Hepatocyte (in vitro differentiated cells): ENCODE measurements at regions not wholly inside any gene's neighbourhood (a gene's known extent, or its start where the extent isn't known, plus 50 kb on each side); places are given as distances from the start of the nearest gene placed in this dataset.

ENCODE experiments used
- DNase-seq: peaks from one replicate; pipeline ENCODE4 v3.0.0-alpha.2; 2016; ENCODE audit warnings: low spot score
- H2AFZ ChIP-seq: fragments of 200-600 bp; sonication (generic); 2 replicates; pipeline ENCODE4 v1.6.0; 2016; ENCODE audit warnings: antibody characterized with exemption, mild to moderate bottlenecking
- H3K27ac ChIP-seq: fragments of 200-600 bp; sonication (generic); 2 replicates; pipeline ENCODE4 v1.5.1; 2016; ENCODE audit warnings: mild to moderate bottlenecking
- H3K27me3 ChIP-seq: fragments of 200-600 bp; sonication (generic); 2 replicates; pipeline ENCODE4 v1.6.1; 2016
- H3K36me3 ChIP-seq: fragments of 200-600 bp; sonication (generic); replicated peaks from 2 replicates; pipeline ENCODE4 v1.5.1; 2016; ENCODE audit warnings: low read depth; ENCODE audit not compliant: insufficient read depth
- H3K4me1 ChIP-seq: fragments of 200-600 bp; sonication (generic); 2 replicates; pipeline ENCODE4 v1.5.1; 2016; ENCODE audit warnings: mild to moderate bottlenecking, moderate library complexity; ENCODE audit not compliant: insufficient read depth
- H3K4me2 ChIP-seq: fragments of 200-600 bp; sonication (generic); 2 replicates; pipeline ENCODE4 v1.6.0; 2016
- H3K4me3 ChIP-seq: fragments of 200-600 bp; sonication (generic); 2 replicates; pipeline ENCODE4 v1.5.1; 2016; ENCODE audit warnings: mild to moderate bottlenecking
- H3K79me2 ChIP-seq: fragments of 200-600 bp; sonication (generic); 2 replicates; pipeline ENCODE4 v1.6.0; 2017; ENCODE audit warnings: mild to moderate bottlenecking
- H3K9me2 ChIP-seq: fragments of 200-600 bp; sonication (generic); replicated peaks from 2 replicates; pipeline ENCODE4 v1.6.0; 2017; ENCODE audit warnings: mild to moderate bottlenecking; ENCODE audit not compliant: insufficient read depth
- H3K9me3 ChIP-seq: fragments of 200-600 bp; sonication (generic); 2 replicates; pipeline ENCODE4 v1.5.1; 2016; ENCODE audit warnings: low read depth, mild to moderate bottlenecking
- H4K20me1 ChIP-seq: fragments of 200-600 bp; sonication (generic); 2 replicates; pipeline ENCODE4 v1.6.0; 2016; ENCODE audit warnings: mild to moderate bottlenecking; ENCODE audit not compliant: insufficient read depth, poor library complexity, severe bottlenecking
- CTCF ChIP-seq: fragments of 200-600 bp; sonication (generic); IDR thresholded peaks from 2 replicates; pipeline ENCODE4 v1.5.1; 2016; ENCODE audit warnings: antibody characterized with exemption, mild to moderate bottlenecking; ENCODE audit not compliant: poor library complexity
- EZH2 ChIP-seq: fragments of 200-600 bp; sonication (generic); IDR thresholded peaks from 2 replicates; pipeline ENCODE4 v1.6.1; 2016; ENCODE audit warnings: antibody characterized with exemption, mild to moderate bottlenecking, borderline replicate concordance
- EZH2phosphoT487 ChIP-seq: fragments of 200-600 bp; sonication (generic); IDR thresholded peaks from one replicate; pipeline ENCODE4 v1.6.1; 2018; ENCODE audit warnings: antibody characterized with exemption, mild to moderate bottlenecking, low read depth, moderate library complexity; ENCODE audit not compliant: unreplicated experiment, severe bottlenecking
- WGBS: methylation state at CpG from one replicate; pipeline ENCODE4 v1.1.6; 2016; ENCODE audit warnings: low lambda C conversion rate; ENCODE audit errors: missing lambda C conversion rate; 5-methylcytosine and 5-hydroxymethylcytosine counted together

DNA sequence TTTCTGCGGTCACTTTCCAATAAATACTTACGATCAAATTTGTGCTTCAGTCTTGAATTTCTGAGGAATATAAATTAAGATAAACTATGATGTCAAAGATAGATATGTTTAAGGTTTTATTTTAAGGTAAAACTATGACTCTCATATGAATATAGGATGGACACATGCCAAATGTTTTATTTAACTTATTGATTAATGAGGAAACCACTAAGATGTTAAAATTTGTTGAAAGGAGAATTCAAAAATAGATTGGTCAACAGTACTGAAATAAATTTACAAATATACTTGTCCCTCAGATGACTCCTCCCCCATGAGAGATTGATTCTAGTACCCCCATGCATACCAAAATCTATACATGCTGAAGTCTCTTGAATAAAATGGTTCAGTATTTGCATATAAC is 319.7 kb upstream of the KCNH8 start:
- H3K9me2 ChIP-seq, result no peaks in the 10 kb centered on the region
- H3K79me2 ChIP-seq, result no peaks in the 10 kb centered on the region
- no peaks in the 10 kb centered on the region for H4K20me1 ChIP-seq
- H3K36me3 ChIP-seq, result no peaks in the 10 kb centered on the region
- DNase-seq, result no peak
- TF ChIP-seq CTCF, result no peak
- no peak for TF ChIP-seq EZH2
- no peak for TF ChIP-seq EZH2phosphoT487
- H2AFZ ChIP-seq, result no peak overlapping the region
- 98% methylated on average over 2 of the region's 2 CpGs for WGBS
- no peaks in the 10 kb centered on the region for H3K9me3 ChIP-seq
- H3K27ac ChIP-seq, result no peak overlapping the region
- H3K27me3 ChIP-seq, result no peaks in the 10 kb centered on the region
- H3K4me1 ChIP-seq, result no peaks in the 10 kb centered on the region
- no peak overlapping the region for H3K4me3 ChIP-seq
- H3K4me2 ChIP-seq, result no peak overlapping the region

GRCh38 chr3:18827664-18828063 is 320.6 kb upstream of the KCNH8 start:
- no peak for DNase-seq
- Histone ChIP-seq H3K9me2 (no peaks in the 10 kb centered on the region), H3K27me3 (no peaks in the 10 kb centered on the region), H3K79me2 (no peaks in the 10 kb centered on the region), H2AFZ (no peak overlapping the region), H3K4me2 (no peak overlapping the region), H4K20me1 (no peaks in the 10 kb centered on the region), H3K36me3 (no peaks in the 10 kb centered on the region), H3K9me3 (no peaks in the 10 kb centered on the region), H3K4me3 (no peak overlapping the region), H3K4me1 (no peaks in the 10 kb centered on the region), H3K27ac (no peak overlapping the region)
- TF ChIP-seq EZH2phosphoT487 (no peak), EZH2 (no peak), CTCF (no peak)
- WGBS, result 81% methylated on average over 3 of the region's 3 CpGs

GRCh38 chr3:18825665-18826064 is 322.6 kb upstream of the KCNH8 start:
- TF ChIP-seq EZH2 (no peak), EZH2phosphoT487 (no peak), CTCF (no peak)
- WGBS, result 90% methylated on average over 2 of the region's 2 CpGs
- Histone ChIP-seq H3K27ac (no peak overlapping the region), H2AFZ (no peak overlapping the region), H3K4me3 (no peak overlapping the region), H3K36me3 (no peaks in the 10 kb centered on the region), H3K4me1 (no peaks in the 10 kb centered on the region), H3K9me2 (no peaks in the 10 kb centered on the region), H3K79me2 (no peaks in the 10 kb centered on the region), H3K27me3 (no peaks in the 10 kb centered on the region), H3K4me2 (no peak overlapping the region), H3K9me3 (no peaks in the 10 kb centered on the region), H4K20me1 (no peaks in the 10 kb centered on the region)
- no peak for DNase-seq

- WGBS, result 94% methylated on average over 3 of the region's 3 CpGs
- no peak overlapping the region for H3K27ac ChIP-seq
- H3K36me3 ChIP-seq, result no peaks in the 10 kb centered on the region
- no peaks in the 10 kb centered on the region for H3K27me3 ChIP-seq
- no peaks in the 10 kb centered on the region for H4K20me1 ChIP-seq
- no peaks in the 10 kb centered on the region for H3K9me2 ChIP-seq
- no peak overlapping the region for H3K4me3 ChIP-seq
- no peaks in the 10 kb centered on the region for H3K9me3 ChIP-seq
- no peak overlapping the region for H3K4me2 ChIP-seq
- DNase-seq, result no peak
- no peaks in the 10 kb centered on the region for H3K4me1 ChIP-seq
- TF ChIP-seq EZH2phosphoT487 (no peak), CTCF (no peak), EZH2 (no peak)
- H2AFZ ChIP-seq, result no peak overlapping the region
- H3K79me2 ChIP-seq, result no peaks in the 10 kb centered on the region
Observed at GRCh38 chr3:18813300-18813699, 335.0 kb upstream of the KCNH8 start.
